ENCODE measurements at regions not wholly inside any gene's neighbourhood (a gene's known extent, or its start where the extent isn't known, plus 50 kb on each side); places are given as distances from the start of the nearest gene placed in this dataset.
A peak's percentile ranks its signal among the peaks of the same experiment; 100 is the strongest.
"Not testable (repeated sequence)": the region's sequence is repeated elsewhere in the genome, so short reads cannot be mapped to it uniquely, and the experiment has no call there.

DNA sequence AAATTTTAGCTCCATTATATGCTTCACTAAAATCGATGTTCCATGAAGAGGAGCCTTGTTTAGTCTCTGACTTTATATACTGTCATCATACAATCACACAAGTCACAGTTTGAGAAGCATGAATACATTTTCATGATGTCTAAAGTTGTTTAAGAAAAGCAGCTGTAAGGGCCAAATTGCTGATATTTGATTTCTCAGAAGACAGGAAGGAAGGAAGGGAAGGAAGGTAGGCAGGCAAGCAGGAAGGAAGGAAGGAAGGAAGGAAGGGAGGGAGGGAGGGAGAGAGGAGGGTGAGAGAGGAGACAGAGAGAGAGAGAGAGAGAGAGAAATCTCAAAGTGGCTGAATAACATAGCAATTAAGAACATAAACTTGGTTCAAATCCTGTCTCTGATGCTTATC is 153.7 kb downstream of the RTL9 start:
- no peak for DNase-seq

DNA sequence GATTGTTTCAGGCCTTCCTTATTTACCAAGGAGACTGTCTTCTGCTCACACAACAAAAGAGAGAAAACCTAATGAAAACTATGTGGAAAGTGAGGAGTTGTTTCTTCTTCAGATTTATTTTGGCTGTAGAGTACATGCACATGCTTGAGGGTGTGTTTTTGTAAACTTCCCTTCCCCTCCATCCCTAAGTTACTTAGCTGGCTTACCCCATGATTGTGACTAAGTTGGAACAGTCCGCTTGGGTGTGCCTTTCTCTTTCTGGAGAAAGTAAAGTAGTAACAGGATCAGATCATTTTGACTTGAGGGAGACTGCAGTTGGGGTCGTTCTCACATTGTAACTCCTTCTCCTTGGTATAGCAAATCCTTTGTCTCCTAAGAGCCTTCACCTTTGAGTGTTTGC is 155.9 kb downstream of the RTL9 start:
- DNase-seq, result no peak

DNA sequence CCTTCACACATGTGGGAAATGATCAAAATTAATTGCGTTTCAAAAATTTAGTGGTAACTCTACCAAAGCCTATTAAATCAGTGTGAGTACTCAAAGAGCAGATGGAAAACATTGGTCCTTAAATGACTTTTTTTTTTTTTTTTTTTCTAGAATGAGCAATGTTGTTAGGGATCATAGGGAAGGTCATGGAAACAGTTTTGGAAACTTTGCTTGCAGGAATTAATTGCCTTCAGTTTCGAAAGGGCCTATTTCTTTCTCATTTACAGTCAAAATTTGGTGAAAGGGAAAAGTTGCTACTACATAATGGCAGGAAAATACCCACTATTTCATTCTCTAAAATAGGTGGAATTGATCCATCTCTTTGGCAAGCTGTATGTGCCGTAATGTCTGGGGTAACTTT is 160.9 kb downstream of the RTL9 start:
- no peak for DNase-seq

DNA sequence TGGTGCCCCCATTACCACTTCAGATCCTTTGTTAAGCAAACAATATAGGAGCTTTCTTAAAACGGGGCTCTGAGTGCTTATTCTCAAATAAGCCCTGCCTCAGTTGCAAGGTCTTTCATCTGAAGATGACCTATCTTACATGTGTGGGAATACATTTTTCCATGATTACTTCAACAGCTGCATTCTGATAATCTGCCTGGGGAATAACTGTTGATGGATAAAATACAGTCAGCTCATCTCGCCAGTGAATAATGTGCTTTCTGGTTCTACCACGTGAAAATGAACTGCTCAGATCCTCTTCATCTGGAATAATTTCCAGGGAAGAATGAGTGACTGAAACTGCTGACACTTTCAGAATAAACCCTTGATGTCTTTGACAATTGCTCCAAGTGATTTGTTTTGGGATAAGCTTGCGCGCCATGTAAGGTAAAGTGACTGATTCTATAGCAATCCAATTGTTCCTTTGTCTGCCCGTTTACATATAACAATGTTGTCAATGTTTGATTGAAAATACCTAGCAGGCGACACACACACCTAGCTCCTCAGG is 161.3 kb downstream of the RTL9 start:
- DNase-seq, result peak; percentile 35

DNA sequence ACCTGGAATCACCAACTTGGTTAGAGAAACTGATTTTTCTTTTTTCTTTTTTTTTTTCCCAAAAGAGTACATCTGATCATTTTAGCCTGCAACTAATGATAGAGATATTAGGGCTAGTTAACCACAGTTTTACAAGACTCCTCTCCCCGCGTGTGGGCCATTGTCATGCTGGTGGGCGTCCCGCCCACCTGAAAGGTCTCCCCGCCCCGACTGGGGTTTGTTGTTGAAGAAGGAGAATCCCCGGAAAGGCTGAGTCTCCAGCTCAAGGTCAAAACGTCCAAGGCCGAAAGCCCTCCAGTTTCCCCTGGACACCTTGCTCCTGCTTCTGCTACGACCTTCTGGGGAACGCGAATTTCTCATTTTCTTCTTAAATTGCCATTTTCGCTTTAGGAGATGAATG is 162.0 kb downstream of the RTL9 start:
- not testable (repeated sequence) for DNase-seq

DNA sequence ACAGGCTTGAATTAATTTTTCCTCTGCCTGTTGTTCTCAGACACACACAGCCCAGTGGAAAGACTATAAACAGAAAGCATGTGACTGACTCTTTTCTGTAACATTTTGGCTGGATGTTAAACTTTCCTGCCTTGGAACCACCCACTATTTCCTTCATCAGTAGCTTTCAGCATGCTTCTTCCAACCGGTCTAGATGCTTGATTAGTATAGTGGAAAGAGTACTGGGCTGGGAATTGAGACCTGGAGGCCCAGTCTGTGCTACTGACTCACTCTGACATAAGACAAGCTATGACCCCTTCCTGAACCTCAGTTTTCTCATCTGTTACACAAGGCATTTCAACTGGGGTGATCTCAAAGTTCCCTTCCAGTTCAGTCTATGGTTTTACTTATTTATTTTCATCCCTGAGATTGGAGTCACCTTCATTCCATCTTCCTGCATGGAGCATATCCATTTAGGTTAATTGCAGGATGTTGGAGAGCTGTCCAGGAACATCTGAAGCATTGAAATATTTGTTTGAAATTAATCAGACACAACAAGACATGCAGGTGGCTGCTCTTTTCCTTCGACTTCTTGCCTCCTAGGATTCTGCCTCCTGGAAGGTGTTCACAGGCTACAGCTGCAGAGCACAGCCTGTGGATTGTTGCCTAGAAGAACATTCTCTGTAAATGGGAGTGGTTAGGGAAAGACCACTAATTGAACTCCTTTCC is 173.4 kb downstream of the RTL9 start:
- DNase-seq, result peak; percentile 78

DNA sequence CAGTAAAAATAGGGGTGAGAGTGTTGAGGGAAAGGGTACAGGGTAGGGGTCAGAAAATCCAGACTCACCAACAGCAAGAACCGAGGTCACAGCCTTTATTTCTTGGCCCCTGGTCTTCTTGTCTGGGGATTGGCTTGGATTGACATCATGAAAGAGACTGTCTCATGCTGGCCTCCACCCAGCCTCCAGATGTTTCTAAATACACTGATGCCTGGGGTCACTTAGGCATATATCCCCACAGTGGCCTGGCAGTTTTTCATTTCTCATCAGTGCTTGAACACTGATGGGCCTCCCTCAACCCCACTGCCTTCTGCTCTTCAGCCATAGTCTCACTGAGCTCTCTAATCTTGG is 173.9 kb downstream of the RTL9 start:
- peak; percentile 61 for DNase-seq

DNA sequence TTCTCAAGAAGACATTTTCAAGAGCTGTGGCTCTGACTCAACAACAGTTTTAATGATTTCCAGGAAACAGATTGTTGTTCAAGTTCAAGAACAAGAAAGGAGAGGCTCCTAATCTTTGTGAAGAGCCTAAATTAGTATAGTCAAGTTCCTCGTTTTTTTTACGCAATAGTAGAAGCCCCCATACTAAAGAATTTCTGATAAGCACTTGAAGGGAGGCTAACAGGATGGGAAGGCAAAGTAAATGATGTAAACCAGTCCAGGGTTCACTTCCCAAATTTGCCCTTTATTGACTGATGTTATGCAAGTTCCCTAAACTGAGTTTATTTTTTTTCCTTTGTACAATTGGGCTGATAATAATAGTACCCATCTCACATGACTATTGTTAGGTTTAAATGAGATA is 178.2 kb downstream of the RTL9 start:
- DNase-seq, result no peak

DNA sequence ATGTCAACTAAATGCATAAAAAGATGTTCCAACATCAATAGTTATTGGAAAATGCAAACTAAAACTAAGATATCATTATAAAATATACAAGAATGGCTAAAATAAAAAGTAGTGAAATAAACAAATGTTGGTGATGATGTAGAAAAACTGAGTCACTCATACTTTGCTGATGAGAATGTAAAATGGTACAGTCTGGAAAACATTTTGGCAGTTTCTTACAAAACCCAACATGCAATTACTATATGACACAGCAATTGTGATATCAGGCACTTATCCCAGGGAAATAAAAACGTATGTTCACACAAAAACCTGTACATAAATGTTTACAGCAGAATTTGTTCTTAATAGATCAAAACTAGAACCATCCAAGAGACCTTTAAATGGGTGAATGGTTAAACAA is 182.6 kb downstream of the RTL9 start:
- DNase-seq, result no peak

DNA sequence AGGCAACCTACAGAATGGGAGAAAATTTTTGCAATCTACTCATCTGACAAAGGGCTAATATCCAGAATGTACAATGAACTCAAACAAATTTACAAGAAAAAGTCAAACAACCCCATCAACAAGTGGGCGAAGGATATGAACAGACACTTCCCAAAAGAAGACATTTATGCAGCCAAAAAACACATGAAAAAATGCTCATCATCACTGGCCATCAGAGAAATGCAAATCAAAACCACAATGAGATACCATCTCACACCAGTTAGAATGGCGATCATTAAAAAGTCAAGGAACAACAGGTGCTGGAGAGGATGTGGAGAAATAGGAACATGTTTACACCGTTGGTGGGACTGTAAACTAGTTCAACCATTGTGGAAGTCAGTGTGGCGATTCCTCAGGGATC is 192.2 kb downstream of the RTL9 start:
- DNase-seq, result not testable (repeated sequence)

DNA sequence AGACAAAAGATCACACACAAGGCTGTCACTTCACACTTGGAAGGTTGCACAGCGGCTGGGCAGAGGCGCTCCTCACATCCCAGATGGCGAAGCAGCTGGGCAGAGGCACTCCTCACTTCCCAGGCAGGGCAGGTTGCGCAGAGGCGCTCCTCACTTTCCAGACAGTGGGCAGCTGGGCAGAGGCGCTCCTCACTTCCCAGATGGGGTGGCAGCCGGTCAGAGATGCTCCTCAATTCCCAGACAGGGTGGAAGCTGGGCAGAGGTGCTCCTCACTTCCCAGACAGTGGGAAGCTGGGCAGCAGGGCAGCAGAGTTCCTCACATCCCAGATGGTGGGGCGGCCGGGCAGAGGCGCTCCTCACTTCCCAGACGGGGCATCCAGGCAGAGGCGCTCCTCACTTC is 199.2 kb downstream of the RTL9 start:
- no peak for DNase-seq

DNA sequence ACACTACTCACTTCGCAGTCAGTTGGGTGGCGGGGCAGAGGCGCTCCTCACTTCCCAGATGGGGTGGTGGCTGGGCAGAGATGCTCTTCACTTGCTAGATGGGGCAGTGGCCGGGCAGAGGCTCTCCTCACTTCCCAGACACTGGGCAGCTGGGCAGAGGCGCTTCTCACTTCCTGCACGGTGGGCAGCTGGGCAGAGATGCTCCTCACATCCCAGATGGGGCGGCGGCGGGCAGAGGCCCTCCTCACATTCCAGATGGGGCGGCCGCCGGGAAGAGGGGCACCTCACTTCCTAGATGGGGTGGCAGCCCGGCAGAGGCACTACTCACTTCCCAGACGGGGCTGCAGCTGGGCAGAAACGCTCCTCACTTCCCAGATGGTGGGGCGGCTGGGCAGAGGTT is 199.8 kb downstream of the RTL9 start:
- no peak for DNase-seq

DNA sequence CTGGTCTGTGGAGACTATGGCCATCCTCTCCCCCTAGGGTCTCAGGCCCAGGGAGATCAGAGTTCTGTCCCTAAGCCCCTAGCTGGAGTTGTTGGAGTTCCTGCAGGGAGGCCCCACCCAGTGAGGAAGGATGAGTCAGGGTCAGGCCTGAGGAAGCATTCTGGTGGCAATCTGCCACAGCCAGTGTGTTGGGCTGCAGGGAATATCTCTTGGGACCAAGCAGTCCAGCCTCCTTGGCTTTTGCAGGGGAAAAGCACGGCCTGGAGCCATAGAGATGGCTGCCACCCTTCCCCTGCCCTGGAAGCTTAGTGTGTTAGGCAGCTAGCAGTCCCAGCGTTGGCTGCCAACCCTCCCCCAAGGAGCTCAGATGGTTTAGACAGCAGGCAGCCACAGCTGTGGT is 202.4 kb downstream of the RTL9 start:
- no peak for DNase-seq

DNA sequence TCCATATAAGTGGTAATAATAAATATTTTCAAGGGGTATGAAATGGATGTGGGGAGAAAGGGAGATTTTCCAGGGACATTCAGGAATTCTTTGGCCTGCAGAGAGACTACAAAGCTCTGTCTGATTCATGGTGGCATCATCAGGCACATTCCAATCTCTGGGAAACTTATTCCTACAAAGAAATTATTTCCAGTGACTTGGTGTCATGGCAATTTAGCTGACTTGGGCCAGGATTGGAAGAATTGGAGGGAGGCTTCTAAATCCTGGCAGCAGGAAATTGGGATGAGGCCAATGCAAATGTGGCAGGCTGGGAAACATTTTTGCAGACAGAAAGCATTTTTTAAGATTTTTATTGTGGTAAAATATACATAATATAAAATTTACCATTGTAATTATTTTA is 204.6 kb downstream of the RTL9 start:
- DNase-seq, result no peak

DNA sequence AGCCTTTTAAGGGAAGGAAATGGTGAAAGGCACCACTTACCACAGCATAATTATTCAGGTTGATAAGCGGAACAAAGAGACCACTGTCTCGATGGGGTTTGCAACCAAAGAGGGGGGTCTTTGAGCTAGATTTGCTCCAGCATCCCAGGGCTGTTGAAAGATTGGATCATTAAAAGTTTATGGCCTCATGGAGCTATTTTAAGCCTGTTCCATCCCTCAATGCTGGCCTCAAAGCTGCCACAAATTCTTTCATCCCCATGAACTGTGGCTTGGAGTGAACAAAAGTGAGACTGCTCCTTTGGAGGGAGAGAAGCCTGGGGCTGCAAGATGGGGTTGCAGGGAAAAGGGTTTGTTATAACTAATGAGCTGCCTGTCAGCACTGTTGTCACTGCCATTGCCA is 209.8 kb downstream of the RTL9 start:
- DNase-seq, result no peak

DNA sequence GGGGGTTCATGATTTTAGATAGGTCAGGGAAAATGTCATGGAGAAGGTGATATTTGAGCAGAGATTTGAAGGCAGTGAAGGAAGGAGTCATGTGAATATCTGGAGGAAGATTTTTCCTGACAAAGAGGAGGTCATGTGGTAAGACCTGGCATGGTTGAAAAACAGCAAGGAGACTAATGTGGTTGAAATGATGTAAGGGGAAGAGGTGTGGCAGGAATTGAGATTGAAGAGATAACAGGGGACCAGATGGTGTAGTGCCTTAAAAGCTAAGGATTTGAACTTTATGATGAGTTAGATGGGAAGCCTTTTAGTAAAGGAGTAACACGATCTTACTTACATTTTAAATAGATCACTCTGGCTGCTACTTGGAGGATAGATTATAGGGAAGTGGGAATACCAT is 210.9 kb downstream of the RTL9 start:
- no peak for DNase-seq

DNA sequence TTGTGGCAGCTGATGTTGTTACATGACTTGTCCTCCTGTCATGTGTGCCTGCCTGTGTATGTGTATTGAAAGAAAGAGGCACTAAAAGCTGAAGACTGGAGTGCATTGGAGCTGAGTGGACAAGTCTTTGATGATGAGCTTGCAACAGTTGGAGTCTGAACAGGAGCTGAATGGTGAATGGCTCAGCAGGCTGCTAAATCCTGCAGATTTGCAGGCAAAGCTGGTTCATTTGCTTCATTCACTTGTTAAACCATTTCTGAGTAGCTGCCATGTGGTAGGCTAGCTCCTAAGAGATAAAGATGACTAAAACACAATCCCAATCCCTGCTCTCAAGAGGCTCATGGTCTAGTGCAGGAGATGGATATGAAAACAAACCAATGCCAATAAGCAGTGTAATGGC is 217.3 kb downstream of the CHRDL1 start:
- DNase-seq, result no peak

DNA sequence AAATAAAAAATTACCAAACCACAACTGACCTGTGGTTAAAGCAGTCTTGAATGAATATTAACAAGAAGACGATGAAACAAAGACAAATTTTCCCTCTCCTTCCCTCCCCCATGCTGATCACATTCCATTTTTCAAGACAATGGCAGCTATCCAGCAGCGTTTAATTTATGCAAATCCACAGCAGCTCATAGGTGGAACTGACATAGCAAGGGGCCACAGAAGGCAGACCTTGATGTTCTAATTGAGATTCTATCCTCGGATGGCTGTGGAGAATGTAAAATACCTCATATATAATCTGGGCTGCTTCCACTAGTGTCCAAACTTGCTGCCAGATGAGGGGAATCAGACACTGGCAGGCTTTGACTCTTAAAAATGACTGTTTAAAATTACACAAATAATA is 211.5 kb downstream of the CHRDL1 start:
- DNase-seq, result no peak

DNA sequence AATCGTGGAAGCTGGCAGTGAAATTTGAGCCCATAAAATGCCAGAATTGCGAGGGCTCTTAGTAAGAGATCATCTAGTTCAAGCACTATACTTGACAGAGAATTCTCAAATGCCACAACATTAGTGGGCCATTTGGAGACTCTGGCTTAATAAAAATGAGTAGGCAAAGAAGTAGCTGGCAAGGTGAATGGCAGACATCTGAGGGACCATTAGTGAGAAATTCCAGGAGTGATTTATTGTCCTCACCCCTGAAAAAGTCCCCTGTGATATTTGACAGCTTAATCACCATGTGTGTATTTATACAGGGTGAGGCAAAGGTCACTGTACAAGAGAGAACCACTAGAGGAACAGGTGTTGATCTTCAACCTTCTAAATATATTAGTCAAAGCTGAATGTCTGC is 207.5 kb downstream of the CHRDL1 start:
- no peak for DNase-seq

DNA sequence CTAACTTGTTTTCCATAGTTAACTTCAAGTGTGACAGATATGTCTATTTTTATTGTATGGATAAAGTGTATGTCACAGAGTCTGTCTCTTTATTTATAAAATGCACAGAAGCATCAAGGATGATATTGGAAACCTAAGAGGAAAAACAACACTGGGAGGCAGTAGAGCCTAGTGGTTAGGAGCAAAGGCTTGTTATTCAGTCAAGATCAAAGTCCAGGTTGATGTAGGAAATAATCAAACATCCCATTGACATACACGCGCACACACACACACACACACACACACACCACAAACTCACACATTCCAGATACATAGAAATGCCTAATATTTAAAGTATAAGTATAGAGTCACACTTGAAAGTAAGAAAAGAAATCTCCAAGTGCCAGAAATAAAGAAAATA is 206.8 kb downstream of the CHRDL1 start:
- no peak for DNase-seq

DNA sequence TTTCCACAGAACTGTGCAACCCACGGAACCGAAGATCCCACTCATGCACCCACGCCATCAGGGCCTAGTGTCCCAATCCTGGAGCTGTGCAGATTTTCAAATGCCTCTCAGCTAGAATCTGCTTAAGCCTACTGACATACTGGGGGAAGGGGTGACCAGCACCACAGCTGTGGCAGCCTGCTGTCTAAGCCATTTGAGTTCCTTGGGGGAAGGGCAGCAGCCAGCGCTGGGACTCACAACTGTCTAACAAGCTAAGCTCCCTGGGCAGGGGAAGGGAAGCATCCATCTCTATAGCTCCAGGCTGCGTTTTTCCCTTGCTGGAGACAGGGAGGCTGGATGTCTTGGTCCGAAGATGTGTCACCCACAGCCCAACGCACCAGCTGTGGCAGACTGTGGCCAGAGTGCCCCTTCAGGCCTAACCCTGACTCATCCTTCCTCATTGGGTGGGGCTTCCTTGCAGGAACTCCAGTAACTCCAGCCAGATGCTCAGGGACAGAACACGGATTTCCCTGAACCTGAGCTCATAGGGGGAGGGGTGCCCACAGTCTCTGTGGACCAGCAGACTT is 194.8 kb downstream of the CHRDL1 start:
- no peak for DNase-seq

DNA sequence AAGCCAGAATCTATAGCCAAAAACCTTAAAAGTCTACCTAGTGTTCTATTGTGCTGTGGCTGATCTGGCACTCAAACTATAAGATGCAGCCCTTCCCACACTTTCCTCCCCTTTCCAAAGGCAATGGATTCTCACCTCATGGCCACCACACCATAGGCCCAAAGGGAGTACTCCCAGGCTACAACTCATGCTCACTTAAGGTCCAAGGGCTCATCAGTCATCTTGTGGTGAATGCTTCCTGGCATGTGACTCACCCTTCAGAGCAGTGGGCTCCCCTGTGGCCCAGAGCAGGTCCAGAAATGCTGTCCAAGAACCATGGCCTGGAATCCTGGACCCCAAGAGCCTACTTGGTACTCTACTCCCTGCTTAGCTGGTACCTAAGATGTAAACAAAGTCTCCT is 181.0 kb downstream of the CHRDL1 start:
- no peak for DNase-seq
